ENCODE measurements at regions not wholly inside any gene's neighbourhood (a gene's known extent, or its start where the extent isn't known, plus 50 kb on each side); places are given as distances from the start of the nearest gene placed in this dataset.

GRCh38 chr14:101125313-101125712 is 221.8 kb upstream of the RTL1 start:
- Histone ChIP-seq H3K27me3 (ENCODE audit: insufficient read depth) (no peaks in the 10 kb centered on the region), H3K9ac (no peak overlapping the region), H3K9me2 (no peaks in the 10 kb centered on the region), H3K36me3 (replicated peaks in 1 of 2; ENCODE audit: control insufficient read depth in 1 of 2, insufficient read depth in 2 of 2, low read length in 1 of 2) (no peaks in the 10 kb centered on the region), H4K20me1 (ENCODE audit: insufficient read depth) (no peaks in the 10 kb centered on the region), H3K4me3 (ENCODE audit: low read depth in 2 of 2, low read length in 1 of 2) (no peak overlapping the region), H3F3A (replicated peaks; ENCODE audit: insufficient read depth) (no peaks in the 10 kb centered on the region), H3K4me1 (ENCODE audit: control insufficient read depth in 1 of 2, insufficient read depth in 2 of 2, low read depth in 1 of 2, low read length in 1 of 2) (peaks cover 0 to 72% of the 10 kb centered on the region in 2 experiments; a peak in 2 of 4 replicates), H3K79me2 (ENCODE audit: insufficient read depth) (no peaks in the 10 kb centered on the region), H3K4me2 (no peak overlapping the region), H3K27ac (ENCODE audit: low read depth in 2 of 2, low read length in 1 of 2) (peak overlapping the region in 1 of 2 experiments; percentile 99; a peak in 1 of 4 replicates), H2AFZ (ENCODE audit: low read depth) (no peak overlapping the region), H3K9me3 (no peaks in the 10 kb centered on the region)
- DNase-seq = no peak
- TF ChIP-seq NRF1 (IDR thresholded peaks at IDR 0.05; ENCODE audit: low read depth, low read length) = no peak
- no peak for TF ChIP-seq IRF3 (IDR thresholded peaks at IDR 0.05; ENCODE audit: low read depth, low read length)
- no peak for TF ChIP-seq EZH2phosphoT487 (IDR thresholded peaks at IDR 0.05; ENCODE audit: borderline replicate concordance, low read depth)
- TF ChIP-seq CHD2 (IDR thresholded peaks at IDR 0.05; ENCODE audit: low read length, partially characterized antibody) = no peak
- TF ChIP-seq SIN3A (IDR thresholded peaks at IDR 0.05; ENCODE audit: borderline replicate concordance, low read depth, low read length) = no peak
- no peak for TF ChIP-seq NFIC (IDR thresholded peaks at IDR 0.05; ENCODE audit: borderline replicate concordance)
- TF ChIP-seq EP300 (IDR thresholded peaks at IDR 0.05; ENCODE audit: borderline replicate concordance in 1 of 2, low read depth in 1 of 2, low read length in 1 of 2) = no peak
- no peak for TF ChIP-seq FOXM1 (IDR thresholded peaks at IDR 0.05; ENCODE audit: low read depth)
- TF ChIP-seq USF1 (IDR thresholded peaks at IDR 0.05; ENCODE audit: borderline replicate concordance, low read depth) = no peak
- no peak for TF ChIP-seq TCF12 (IDR thresholded peaks at IDR 0.05)
- no peak for TF ChIP-seq MXI1 (IDR thresholded peaks at IDR 0.05; ENCODE audit: low read depth, low read length)
- TF ChIP-seq RXRA (IDR thresholded peaks at IDR 0.05; ENCODE audit: borderline replicate concordance, low read depth) = no peak
- TF ChIP-seq SMC3 (IDR thresholded peaks at IDR 0.05; ENCODE audit: low read depth, low read length) = no peak
- no peak for TF ChIP-seq RAD21 (IDR thresholded peaks at IDR 0.05; ENCODE audit: low read length)
- no peak for TF ChIP-seq MEF2A (IDR thresholded peaks at IDR 0.05; ENCODE audit: borderline replicate concordance, low read depth)
- TF ChIP-seq ELF1 (IDR thresholded peaks at IDR 0.05) = no peak
- TF ChIP-seq TEAD4 (IDR thresholded peaks at IDR 0.05; ENCODE audit: borderline replicate concordance, insufficient read depth) = no peak
- TF ChIP-seq RCOR1 (IDR thresholded peaks at IDR 0.05; ENCODE audit: low read length) = no peak
- TF ChIP-seq, protein P1, sequence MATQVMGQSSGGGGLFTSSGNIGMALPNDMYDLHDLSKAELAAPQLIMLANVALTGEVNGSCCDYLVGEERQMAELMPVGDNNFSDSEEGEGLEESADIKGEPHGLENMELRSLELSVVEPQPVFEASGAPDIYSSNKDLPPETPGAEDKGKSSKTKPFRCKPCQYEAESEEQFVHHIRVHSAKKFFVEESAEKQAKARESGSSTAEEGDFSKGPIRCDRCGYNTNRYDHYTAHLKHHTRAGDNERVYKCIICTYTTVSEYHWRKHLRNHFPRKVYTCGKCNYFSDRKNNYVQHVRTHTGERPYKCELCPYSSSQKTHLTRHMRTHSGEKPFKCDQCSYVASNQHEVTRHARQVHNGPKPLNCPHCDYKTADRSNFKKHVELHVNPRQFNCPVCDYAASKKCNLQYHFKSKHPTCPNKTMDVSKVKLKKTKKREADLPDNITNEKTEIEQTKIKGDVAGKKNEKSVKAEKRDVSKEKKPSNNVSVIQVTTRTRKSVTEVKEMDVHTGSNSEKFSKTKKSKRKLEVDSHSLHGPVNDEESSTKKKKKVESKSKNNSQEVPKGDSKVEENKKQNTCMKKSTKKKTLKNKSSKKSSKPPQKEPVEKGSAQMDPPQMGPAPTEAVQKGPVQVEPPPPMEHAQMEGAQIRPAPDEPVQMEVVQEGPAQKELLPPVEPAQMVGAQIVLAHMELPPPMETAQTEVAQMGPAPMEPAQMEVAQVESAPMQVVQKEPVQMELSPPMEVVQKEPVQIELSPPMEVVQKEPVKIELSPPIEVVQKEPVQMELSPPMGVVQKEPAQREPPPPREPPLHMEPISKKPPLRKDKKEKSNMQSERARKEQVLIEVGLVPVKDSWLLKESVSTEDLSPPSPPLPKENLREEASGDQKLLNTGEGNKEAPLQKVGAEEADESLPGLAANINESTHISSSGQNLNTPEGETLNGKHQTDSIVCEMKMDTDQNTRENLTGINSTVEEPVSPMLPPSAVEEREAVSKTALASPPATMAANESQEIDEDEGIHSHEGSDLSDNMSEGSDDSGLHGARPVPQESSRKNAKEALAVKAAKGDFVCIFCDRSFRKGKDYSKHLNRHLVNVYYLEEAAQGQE (IDR thresholded peaks at IDR 0.05; ENCODE audit: low read depth, low read length) = no peak
- TF ChIP-seq, protein P2, sequence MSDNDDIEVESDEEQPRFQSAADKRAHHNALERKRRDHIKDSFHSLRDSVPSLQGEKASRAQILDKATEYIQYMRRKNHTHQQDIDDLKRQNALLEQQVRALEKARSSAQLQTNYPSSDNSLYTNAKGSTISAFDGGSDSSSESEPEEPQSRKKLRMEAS (IDR thresholded peaks at IDR 0.05; ENCODE audit: low read depth) = no peak
- POLR2A ChIA-PET = no interaction called here
- CTCF ChIA-PET = no interaction called here
- 80% methylated on average over 10 of the region's 10 CpGs for WGBS (ENCODE audit: low lambda C conversion rate)

All from SK-N-SH (cell line).